Left renal cortex interstitium (tissue), 4 donors: ENCODE measurements at regions not wholly inside any gene's neighbourhood (a gene's known extent, or its start where the extent isn't known, plus 50 kb on each side); places are given as distances from the start of the nearest gene placed in this dataset.
A peak's percentile ranks its signal among the peaks of the same experiment; 100 is the strongest.

Experiments used
- DNase-seq, 4 donors: peaks; one replicate each; pipeline ENCODE4 v3.0.0-alpha.2; 2013; ENCODE audit warnings: low read depth in 4 of 4, low spot score in 2 of 4, missing footprints in 1 of 4

DNA sequence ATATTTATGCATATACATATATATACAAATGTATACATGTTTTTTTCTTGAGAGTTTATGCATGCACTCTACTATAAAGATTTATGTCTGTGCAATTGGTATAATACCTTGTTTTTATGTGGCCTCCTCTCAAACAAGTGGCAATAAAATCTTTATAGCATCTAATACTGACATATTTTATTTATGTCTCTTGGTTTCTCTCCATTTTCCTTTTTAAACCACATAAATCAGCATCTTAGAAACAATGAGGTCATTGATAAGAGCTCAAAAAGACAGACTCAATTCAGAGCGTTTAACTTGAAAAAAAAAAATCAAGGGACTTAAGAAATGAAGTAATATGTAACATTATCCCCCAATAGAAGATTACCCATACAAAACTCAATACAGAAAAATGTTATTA lies 1442.2 kb upstream of the ALCAM start:
- DNase-seq, result no peak

DNA sequence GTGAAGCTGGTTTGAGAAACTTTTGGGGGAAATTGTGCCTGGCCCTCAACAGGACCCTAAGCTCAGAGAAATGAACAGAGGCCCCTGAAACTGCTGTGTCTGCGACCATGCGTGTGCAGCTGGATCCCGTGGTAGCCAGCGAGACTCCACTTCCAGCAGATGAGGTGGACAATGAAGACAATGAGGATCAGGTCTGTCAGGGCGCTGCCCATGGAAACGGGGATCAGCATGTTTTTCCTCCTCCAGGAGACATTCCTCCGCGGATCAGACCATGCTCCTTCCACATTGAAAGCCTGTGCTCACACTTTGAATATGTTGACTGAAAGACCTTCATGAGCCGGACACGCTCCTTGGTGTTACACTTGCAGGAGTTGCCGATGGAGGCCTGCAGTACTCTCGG lies 1439.8 kb upstream of the ALCAM start:
- no peak for DNase-seq

DNA sequence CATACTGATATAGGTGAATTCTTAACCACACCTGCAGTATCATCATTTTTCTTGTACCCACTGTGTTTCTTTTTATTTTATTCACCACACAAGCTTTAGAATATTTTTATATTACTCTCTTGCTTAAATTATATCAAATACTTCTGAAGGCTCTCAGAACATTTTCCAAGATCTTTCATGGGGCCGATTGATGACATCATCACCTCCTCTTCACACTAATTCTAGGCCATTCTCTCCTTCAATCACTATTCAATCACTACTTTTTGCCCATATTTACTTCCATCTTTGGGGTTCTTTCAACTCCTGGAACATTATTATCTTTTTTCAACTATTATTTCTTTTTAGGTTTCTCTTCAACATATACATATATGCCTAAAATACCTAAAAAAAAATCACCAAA lies 1438.8 kb upstream of the ALCAM start:
- no peak for DNase-seq

DNA sequence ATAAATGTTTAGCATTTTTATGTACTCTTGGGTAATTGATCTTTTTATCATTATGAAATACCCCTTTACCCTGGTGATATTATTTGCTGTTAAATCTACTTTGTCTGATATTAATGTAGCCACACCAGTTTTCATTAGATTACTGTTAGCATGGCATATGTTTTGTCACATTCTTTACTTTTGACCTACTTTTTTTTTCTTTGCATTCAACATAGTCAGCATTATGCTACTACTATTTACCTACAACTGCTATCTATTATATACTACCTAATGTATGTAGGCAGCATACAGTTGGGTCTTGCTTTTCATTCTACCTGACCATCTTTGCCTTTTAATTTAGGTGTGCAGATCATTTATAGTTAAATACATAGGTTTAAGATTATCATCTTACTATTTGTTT lies 1429.6 kb upstream of the ALCAM start:
- no peak for DNase-seq

DNA sequence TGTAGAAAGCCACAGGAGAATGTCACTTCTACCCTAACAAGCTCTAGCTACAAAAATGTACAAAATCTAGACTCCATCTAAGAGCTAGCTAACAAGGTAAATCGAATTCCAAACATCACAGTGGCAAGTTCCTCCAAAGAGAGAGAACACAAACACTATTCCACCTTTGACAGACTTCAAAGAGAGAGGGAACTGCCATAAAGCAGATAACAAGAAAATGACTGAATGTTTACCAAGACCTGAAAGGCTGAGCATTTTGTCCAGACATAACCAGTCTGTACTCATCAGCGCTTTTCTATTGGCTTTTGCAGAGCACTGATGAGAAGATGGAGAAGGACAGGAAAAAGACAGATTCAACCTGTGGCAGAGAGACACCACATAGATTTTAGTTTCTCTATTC lies 1419.6 kb upstream of the ALCAM start:
- no peak for DNase-seq

DNA sequence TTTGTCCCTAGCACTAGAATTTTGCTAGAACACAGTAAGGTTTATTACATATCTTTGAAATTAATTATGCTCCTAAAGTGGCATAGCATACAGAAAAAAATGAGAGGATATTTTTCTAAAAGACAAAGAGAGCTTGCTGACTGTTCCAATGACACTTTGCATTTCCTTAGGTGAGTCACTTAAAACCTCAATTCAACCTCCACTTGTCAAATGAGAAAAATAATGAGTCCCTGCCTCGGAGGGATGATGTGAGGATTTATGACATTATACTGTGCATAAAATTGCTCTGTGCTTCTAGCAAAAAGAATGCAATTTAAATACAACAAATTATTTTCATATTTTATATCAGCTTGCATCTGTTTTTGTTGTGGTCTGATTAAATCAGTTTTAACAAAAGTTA lies 1417.0 kb upstream of the ALCAM start:
- no peak for DNase-seq

DNA sequence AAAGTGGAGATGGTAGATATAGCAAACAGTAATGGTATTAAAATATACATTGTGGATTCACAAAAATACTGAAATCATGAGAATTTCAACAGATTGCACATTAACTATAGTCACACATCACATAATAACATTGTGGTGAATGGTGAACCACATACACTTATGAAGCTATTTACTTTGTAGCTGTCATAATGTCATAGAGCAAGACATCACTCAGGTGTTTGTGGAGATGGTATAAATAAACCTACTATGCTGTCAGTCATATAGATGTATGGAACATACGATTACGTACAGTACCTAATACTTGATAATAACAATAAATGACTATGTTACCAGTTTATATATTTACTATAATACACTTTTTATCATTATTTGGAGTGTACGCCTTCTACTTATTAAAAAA lies 1416.0 kb upstream of the ALCAM start:
- DNase-seq, result no peak

DNA sequence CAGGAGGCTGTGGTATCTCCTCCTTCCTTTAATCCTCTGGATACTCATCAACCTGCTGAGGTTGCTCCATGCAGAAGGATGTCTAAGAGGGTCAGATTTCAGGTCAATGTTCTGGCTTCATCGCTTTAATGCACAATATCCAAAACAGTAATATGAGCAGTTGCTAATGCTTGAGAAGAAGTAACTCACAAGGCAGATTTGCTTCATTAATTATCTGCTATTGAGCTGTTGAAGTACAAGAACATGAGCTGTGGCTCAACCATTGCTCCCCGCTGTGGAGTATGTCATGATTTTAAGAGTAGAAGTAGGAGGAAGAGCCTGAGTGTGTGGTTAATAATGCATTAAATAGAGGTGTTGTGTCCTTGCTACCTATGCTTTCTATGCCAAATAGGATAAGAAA lies 1412.9 kb upstream of the ALCAM start:
- peak in 1 of 4 donors; percentile 31 for DNase-seq

DNA sequence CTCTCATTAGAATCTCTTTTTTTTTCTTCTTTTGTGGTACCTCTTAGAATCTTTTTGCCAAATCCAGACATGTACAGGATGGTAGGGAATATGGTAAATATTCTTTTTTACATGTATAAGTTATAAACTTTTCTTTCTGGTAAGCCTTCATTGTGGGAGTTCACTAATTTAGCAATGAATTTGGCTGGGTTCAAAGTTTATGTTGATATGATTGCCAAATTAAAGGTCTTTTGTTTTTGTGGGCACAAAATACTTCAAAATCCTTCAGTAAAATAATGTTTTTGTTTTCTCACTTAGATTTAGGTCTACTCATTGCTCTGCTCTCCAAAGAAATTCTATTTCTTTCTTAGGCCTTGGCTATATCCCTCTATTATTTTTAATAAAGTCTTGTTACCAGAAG lies 1405.9 kb upstream of the ALCAM start:
- no peak for DNase-seq

DNA sequence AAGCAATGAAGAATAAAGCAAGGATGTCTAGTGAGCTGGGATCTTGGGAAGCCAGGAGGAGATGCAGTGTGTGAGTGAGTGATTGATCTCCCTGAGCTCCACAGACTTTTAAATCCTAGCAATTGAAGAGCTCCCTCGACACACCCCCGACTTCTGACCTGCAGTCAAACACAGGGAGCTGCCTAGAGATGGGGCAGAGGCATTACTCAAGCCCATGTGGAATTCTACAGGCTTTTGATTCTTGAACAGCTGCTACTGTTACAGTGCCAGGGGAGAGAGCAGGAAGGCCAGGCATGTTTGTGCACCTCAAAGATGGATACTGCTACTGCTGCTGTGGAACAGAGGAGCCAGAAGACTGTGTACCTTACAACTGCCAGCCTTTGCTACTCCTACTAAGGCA lies 1403.1 kb upstream of the ALCAM start:
- no peak for DNase-seq

DNA sequence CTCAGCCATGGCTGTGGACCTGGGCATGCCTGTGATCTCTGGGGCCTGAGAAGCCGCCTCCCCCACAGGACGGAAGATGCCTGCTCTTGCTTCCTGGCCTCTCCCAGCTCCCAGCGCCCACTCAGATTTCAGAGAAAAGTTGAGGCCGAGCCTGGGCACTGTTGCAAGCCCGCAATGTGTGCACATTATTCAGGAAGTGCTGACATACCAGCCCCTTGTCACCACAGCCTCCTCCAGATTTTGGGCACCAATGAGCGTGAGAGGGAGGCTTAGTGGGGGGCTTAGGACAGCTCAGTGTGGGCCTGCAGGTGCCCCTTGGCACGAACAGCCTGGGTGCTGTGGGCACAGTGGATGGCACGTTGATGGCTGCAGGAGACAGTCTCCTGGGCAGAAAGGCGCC lies 1400.9 kb upstream of the ALCAM start:
- no peak for DNase-seq

DNA sequence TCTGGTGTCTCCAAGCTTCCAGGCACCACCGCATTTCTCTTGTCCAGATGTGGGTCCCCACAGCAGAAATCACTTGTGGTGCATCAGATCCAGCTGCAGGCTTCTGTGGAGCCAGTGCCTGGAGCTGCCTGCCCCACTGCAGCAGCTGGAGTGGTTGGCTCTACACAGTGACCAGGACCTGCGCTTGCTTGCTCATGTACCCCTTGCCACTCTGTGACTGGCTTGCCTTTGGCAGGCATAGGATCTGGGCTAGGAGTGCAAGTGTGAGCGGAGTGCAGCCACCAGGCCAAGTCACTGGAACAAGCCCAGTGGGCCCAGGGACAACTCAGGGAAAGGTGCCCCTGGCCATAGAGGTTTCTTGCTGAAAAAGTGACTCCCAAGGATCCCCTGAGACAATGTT lies 1400.0 kb upstream of the ALCAM start:
- DNase-seq, result no peak

DNA sequence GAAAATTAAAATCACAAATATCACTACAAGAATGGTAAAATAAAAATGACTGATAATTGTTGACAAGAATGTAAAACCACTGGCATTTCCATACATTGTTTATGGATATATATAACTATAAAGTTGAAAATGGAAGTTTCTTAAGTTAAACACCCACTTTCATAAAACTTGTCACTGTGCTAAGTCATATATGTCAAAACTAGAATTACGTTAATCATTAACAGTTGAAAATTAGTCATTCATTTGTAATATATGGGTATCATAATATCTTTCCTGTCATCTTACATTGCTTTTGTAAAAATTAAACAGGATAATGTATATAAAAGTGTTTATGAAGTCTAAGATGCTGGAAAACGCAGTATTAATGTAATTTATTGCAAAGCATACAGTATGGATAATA lies 1398.6 kb upstream of the ALCAM start:
- DNase-seq, result no peak

DNA sequence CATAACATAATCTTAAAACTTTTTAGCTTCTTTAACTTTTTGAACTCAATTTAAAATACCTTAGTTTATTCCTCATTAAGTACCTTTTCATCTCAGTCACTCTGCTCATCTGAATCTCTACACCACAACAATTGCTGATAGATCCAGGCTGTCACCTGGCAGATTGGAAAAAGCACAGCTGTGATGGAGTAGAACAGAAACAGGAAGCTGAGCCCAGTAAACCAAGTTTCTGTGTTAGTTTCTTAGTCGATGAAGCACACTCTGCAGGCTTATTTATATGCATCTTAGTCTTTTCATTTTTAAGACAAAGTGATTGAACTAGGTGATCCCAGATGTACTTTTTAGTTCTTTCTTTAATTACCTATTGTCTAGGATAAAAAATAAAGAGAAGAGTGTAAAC lies 1398.0 kb upstream of the ALCAM start:
- DNase-seq, result no peak

DNA sequence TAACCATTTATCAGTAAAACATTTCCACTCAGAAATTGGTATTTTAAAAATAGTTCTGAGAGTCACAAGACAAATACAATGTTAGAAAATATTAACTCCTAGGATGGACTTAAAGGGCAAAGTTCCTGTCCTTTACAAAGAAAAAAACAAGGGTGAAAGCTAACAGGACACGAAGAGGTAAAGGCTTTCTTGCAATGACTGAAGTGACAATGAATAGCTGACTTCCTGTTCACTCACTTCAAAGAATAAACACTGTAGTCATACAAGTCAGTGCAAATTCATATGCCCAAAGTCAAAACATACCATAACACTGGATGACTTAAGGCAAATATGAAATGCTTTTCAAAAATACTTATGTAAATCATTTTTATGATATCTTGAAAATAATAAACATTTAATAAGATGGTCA lies 1389.8 kb upstream of the ALCAM start:
- DNase-seq, result no peak

DNA sequence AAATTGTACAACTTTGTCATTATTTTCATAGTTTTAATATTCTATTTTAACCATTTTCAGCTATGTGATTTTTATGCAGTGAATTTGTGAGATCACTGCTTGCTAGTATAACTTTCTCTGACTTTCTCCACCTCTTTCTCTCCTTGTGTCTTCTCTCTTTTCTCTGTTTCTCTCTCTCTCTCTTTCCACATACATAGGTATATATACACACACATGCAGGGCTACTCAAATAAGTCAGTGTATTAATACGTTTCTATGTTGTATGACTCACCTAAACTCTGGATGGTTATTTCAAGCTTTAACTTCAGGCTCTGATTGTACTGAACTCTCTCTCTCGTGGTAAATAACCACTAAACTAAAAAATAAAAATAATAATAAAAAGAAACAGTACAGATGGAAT lies 1389.3 kb upstream of the ALCAM start:
- no peak for DNase-seq

DNA sequence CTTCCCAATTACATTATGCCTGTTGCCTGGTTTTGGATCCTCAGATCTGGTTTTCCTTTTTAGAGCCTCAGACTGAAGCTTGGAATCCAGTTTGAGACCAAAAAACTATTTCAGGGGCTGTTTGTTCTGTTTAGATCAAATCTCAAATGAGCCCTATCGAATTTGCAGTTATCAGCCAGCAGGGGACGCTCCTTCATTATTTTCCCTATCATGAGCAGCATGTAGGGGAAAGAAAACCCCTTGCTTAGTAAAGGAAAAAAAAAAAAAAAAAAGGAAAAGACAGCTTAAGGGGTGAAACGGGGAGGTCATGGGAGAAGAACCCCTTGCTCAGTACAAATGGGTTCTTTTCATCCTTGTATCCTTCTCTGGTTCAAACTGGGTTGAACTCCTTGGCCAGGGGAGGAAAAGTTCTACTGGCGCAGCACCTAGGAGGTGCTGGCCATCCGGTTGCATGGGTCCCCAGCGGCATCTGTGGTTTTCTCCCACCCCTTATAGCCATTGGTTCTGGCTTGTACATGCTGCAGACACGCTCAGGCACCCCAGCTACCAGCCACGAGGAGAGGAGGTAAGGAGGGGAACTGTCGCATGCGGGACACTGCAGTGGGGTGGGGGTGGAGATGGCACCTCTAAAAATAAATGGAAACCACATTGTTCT lies 1375.1 kb upstream of the ALCAM start:
- no peak for DNase-seq

DNA sequence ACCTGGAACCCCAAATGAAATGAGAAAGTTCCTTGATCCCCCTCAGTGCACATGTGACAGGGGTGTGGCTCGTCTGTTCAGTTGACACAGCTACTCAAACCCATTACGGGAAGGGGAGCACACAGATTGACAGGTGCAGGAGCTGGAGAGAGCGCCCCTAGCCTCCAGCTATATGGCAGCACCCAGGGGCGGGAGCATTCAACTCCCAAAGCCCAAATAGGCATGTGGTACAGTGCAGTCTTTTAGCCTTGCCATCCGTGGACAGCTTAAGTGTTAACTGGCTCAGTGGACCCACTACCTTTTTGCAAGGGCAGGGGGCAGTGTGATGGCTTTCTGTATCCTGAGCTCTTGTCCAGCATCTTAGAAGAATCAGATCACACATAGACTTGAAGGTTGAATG lies 1374.2 kb upstream of the ALCAM start:
- no peak for DNase-seq

DNA sequence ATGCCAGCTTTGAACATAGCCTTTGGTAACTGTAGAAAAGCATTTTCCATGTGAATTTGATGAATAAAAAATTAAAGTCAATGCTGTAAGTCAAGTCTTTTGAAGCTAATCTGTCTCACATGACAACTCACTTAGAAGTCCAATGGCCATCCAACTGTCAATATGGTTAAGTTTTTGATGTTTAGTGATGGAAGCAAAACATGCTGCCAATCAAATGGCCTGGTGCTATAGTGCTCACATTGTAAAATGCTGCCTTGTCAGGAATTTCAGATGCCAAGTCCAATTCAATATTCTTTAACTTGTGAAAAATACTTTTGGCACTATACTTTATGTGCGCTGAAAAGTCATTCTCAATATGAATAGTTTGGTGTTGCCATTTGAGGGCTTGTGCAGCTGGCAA lies 1361.8 kb upstream of the ALCAM start:
- no peak for DNase-seq

DNA sequence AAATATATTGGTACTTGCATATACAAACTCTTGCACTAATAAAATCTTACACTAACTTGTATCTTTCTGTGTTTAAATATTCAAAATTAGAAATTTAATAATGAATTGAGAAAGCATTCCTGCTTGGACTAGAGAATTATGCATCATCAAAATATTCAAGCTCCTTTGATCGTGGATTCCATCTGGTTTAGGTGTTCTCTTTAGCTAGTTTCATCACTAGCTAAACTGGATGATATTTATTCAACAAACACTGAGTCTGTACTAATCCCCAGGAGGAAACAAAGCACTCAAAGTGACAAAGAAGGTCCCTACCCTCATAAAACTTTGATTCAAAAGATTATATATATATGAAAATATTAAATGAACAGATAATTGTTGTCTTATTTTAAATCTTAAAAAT lies 1360.9 kb upstream of the ALCAM start:
- DNase-seq, result no peak

DNA sequence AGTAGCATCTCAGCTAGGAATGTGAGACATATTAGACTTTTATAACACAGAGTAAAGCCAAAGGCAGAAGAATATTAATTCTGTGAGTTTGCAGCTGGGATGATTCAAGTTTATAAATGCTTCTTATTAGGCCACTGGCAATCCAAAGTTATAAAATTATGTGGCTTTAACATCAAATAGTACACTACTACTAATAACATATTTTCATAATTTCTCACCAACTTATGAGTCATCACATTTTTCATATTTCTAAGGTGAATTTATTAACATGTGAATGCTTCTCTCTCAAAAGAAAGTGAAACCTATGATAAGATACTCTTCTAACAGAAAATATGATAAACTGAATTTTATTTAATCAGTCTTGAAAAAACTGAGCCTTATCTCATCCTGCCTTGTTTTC lies 1348.2 kb upstream of the ALCAM start:
- DNase-seq, result no peak

DNA sequence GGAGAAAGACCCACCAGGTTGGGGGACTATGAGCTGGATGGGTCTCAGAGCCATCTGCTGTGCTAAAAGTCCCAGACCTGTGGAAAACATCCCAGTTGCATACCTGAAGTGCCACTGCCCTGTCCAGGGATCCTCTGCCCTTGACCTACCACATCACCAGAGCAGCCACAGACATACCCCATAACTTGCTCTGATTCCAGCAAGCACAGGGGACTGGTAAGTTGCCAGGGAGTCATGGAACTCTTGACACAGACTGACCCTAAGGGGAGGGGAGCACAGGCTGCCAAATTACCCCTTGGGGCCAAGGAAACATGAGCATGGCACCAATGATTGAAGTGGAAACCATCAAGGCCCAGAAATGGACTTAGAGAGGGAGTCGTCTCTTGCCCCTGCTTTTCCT lies 1335.1 kb upstream of the ALCAM start:
- DNase-seq, result no peak

DNA sequence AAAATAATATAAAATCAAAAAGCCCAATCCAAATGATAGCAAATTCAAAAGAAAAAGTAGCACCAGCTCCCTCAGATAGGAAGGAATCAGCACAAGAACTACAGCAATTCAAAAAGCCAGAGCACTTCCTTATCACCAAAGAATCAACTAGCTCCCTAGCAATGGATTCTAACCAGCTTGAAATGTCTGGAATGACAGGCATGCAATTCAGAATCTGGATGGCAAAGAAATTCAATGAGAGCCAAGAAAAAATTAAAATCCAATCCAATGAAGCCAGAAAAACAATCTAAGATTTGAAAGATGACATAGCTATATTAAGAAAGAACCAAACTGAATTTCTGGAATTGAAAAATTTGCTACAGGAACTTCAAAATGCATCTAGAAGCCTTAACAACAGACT lies 1334.4 kb upstream of the ALCAM start:
- no peak for DNase-seq
